ENCODE measurements at regions not wholly inside any gene's neighbourhood (a gene's known extent, or its start where the extent isn't known, plus 50 kb on each side); places are given as distances from the start of the nearest gene placed in this dataset.

DNA sequence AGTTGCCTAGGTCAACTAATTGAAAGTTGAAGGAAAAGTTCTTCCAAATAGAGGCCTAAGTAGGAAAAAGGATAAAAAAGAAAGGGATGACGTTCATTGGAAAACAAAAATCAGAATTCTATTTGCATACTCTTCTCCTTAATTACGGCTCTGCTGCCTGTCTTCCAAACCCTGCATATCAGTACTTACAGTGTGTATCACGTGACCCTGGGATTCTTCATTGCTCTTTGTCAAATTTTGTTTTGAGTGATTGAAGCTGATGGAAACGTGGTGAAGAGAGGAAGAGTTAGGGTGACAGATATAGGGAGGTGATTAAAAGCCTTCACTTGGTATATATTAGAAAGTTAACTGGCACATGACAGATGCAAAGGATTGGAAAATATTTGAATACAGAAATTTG, 97.9 kb downstream of the ZNF92 start:
- H2BK120ac ChIP-seq (replicated peaks; ENCODE audit: low read depth, low read length), result no peak overlapping the region
- 72% methylated on average over 4 of the region's 4 CpGs; no CpG with 5 or more reads in 1 of the 2 experiments for WGBS, 2 experiments (ENCODE audit: extremely low coverage in 1 of 2, insufficient coverage in 1 of 2, insufficient read length in 1 of 2, insufficient replicate concordance in 2 of 2, low coverage in 1 of 2, low lambda C conversion rate in 2 of 2, missing lambda C conversion rate in 1 of 2)
- no peak overlapping the region for H3K14ac ChIP-seq (ENCODE audit: insufficient read length)
- H3K23me2 ChIP-seq (ENCODE audit: low read depth, low read length), result no peaks in the 10 kb centered on the region; the same call in 1 of the 2 replicates
- no peak overlapping the region for H2BK5ac ChIP-seq (ENCODE audit: low read depth, low read length)
- no peak overlapping the region for H3K23ac ChIP-seq (ENCODE audit: insufficient read length)
- no peak for TF ChIP-seq CBX5 (IDR thresholded peaks at IDR 0.05; ENCODE audit: low read depth, low read length)
- no peak for DNase-seq (ENCODE audit: low read depth in 1 of 2, low spot score in 2 of 2)
- no peak overlapping the region for H3K27ac ChIP-seq (ENCODE audit: low read depth, low read length)
- no peaks in the 10 kb centered on the region for H3K79me2 ChIP-seq (ENCODE audit: control insufficient read depth in 1 of 2, insufficient read depth in 2 of 2, low read length in 2 of 2)
- H3K27me3 ChIP-seq (replicated peaks in 1 of 4; ENCODE audit: control insufficient read depth in 3 of 4, extremely low read depth in 1 of 4, insufficient read depth in 3 of 4, low read length in 3 of 4), result no peaks in the 10 kb centered on the region
- ChIA-PET CTCF (ENCODE audit: partially characterized antibody) (no interaction called here), POLR2A (ENCODE audit: partially characterized antibody) (no interaction called here)
- no peak overlapping the region for H2AFZ ChIP-seq (ENCODE audit: low read length)
- H3K18ac ChIP-seq (ENCODE audit: extremely low read depth, low read length), result no peak overlapping the region
- H3K56ac ChIP-seq (replicated peaks; ENCODE audit: insufficient read length, low read depth, low read length), result no peak overlapping the region
- H4K8ac ChIP-seq (ENCODE audit: extremely low read depth, insufficient read depth, low read length), result no peak overlapping the region
- peaks cover 3 to 5% of the 10 kb centered on the region in 2 experiments; a peak in 1 of 4 replicates for H3K9me3 ChIP-seq (ENCODE audit: insufficient read depth in 2 of 2, low read depth in 1 of 2, low read length in 1 of 2)
- H3K36me3 ChIP-seq (ENCODE audit: control insufficient read depth in 2 of 4, insufficient read depth in 4 of 4, low read length in 3 of 4), result no peaks in the 10 kb centered on the region
- no peak overlapping the region for H3K9ac ChIP-seq (replicated peaks in 1 of 4; ENCODE audit: extremely low read depth in 1 of 4, low read depth in 3 of 4, low read length in 3 of 4)
- no peaks in the 10 kb centered on the region for H3K4me1 ChIP-seq (replicated peaks in 1 of 4; ENCODE audit: control insufficient read depth in 3 of 4, insufficient read depth in 4 of 4, low read length in 3 of 4)
- no peak overlapping the region for H2BK20ac ChIP-seq (ENCODE audit: low read length)
- H4K5ac ChIP-seq (ENCODE audit: insufficient read length, low read depth, low read length), result no peak overlapping the region
- no peak for FAIRE-seq
- H3K79me1 ChIP-seq (ENCODE audit: low read depth, low read length), result no peaks in the 10 kb centered on the region
- no peak overlapping the region for H3K4ac ChIP-seq (replicated peaks; ENCODE audit: insufficient read length, low read depth, low read length)
- H3K4me2 ChIP-seq (ENCODE audit: insufficient read depth in 1 of 2, low read depth in 2 of 2, low read length in 2 of 2), result no peak overlapping the region
- no peak overlapping the region for H3K4me3 ChIP-seq (ENCODE audit: extremely low read depth in 1 of 4, insufficient read depth in 2 of 4, low read depth in 3 of 4, low read length in 4 of 4)
- no peak overlapping the region for H2AK5ac ChIP-seq (ENCODE audit: low read depth, low read length)
- H2BK12ac ChIP-seq (ENCODE audit: low read depth, low read length), result no peak overlapping the region
- no peak overlapping the region for H2BK15ac ChIP-seq (ENCODE audit: low read length)
- H4K20me1 ChIP-seq (replicated peaks in 1 of 2; ENCODE audit: control insufficient read depth in 1 of 2, insufficient read depth in 2 of 2, low read length in 2 of 2), result no peaks in the 10 kb centered on the region
- no peak overlapping the region for H4K91ac ChIP-seq (replicated peaks; ENCODE audit: insufficient read length, low read length)

All from H1 (cell line).